ENCODE measurements at regions not wholly inside any gene's neighbourhood (a gene's known extent, or its start where the extent isn't known, plus 50 kb on each side); places are given as distances from the start of the nearest gene placed in this dataset.
A peak's percentile ranks its signal among the peaks of the same experiment; 100 is the strongest.

DNA sequence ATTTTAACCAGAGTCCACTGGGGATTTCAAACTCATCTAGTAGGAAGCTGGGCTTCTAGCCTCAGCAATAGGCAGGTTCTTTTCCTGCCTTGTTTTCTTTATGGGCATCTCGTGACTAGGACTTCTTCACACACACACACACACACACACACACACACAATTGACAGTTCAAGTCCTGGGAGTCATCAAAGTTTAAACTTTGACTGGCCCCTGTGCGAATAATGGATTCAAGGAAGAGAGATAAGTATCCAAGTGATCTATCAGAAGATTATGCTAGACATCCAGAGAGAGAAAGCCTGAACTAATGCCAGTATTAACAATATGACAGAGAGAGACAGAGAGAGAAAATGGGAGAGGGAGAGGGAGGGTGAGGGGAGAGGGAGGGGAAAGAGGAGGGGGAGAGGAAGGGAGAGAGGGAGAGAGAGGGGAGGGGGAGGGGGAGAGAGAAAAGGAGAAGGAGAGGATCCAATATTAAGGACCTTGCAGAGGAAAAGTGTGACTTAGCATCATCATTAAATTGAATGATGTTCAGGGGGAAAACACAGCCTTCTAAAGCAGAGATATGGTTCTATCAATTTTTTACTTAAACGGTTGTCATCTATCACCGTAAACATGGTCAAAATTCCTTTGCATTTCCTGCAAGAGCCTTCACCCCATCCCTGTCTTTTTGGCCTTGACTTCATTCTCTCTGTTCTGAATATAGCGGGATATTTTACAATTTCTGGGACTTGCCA is 327.6 kb upstream of the ZEB2 start:
- DNase-seq: no peak

DNA sequence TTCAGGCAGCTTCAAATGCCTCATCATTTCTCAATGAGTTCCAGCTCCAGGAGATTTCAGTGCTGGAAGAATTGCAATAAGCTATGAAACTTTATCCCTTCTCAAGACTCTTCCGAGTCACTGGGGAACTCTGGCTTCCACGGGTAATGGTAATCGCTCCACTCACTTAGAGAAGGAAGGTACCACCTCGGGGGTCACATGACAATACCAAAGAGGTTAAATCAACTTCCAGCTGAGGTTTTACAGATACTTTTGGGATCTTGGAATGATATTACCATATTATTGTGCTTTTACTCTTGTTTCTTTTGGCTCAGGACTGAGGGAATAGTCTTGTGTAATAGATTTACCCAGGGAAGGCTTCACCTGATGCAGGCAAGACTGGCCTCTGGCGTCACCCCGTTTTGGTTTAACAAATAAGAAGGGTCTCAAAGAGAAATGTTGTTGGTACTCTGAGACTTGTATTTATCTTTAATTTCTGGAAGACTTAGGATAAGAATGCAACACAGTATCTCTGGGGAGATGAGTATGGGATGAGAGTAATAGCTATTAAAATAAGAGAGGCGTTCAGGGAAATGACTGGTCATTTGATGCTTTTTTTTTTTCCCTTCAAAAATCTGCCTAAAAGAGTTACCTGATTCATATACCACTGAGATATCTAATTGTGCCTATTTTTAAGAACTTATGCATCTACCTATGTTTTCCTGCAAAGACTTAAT is 316.9 kb upstream of the ZEB2 start:
- DNase-seq: peak; percentile 7

DNA sequence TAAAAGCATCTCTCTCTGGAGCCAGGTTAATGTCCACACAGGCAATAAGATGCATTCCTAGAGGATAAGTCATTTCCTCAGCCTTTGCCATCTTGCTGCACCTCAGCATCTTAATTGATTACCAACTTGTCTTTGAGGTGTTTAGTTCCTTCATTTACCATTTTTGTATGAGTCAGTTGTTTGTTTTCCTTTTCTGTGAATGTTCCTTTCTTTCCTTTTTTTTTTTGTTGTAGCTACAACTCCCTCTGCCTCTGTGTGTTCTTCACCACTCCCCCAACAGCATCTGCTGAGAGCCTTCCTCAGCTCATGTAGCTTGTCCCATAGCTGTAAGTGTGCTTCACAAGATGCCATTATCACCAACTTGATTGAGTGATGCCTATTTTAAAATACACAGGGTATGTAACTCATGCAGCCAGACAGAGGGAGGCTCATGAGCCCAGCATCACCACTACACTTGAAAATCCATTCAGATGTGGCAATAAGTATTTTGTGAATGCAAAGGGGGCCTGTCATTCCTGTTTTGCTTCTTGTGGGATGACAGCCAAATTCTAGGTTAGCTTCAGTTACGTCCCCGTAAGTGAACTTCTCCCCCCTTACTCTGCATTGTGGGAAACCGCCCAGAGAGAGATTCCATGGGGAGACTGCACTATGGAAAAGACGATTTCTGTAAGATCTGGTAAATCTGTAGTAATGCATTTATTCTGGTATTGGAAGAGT is 315.9 kb upstream of the ZEB2 start:
- DNase-seq: peak; percentile 42

DNA sequence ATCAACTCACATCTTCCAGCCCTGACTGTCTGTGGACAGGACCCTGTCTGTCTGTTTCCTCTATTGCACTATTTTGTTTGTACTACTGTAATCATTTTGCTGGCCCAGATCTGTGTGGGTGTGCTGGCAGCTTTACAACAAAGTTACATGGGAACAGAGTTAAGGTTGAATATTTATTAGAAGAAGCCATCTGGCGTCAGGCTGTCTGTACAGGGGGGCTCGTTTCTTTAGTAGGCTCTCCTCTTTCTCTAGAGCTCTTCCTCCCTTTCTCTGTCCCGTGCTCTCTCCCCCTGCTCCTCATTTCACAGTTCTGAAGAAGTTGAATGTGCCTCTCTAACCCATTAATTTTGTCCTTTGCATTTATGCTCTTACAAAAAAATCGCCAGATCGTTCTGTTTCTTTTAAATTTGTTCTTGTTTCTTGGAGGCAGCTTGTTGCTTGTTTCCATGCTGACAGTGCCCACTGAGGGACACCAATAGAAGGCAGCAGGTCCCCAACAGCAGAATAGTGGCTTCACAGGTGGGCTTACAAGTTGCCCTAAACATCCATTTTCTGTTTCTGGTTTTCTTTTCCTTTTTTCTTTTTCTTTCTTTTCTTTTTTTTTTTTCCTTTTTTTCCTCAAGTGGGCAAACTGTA is 315.2 kb upstream of the ZEB2 start:
- DNase-seq: peak; percentile 60

DNA sequence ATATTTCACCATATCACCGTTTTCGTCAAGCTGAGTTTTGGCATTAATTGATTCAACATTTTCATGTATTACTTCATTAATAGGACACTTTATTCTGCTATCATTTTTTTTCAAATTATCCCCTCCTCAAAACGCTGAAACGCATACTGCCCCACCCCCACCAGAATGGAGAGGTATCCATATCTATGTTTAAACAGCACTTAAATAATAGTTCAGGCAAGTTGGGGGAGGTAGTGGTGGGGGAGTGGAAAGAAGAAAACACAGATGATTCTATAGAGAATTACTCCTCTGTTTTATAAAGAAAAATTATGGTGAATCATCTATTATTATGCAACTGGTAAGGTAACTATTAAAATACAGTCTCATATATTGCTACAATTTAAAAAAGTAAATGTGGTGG is 314.4 kb upstream of the ZEB2 start:
- DNase-seq: no peak

DNA sequence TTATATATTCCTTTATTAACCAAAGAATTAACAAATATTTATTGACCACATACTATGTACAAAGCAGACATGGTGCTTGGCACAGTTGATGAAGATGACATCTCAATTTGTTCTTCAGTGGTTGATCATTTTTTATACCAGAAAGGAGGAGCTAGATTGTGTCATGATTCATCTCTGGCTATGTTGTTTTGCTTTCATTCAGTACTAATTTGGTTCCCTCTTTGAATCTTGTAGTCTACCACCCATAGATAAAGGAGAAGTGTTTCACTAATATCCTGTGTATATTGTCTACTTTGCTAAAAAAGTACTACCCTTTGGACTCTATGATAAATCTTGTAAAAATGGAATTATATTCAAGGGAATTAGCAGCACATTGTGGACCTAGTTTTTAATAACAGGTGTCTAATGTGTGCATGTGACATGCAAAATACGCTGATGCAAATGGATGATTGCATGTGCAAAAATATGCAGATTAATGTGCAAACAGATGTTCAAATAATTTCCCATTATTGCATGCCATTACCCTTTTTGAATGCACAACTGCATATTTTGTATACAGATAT is 313.2 kb upstream of the ZEB2 start:
- DNase-seq: no peak

DNA sequence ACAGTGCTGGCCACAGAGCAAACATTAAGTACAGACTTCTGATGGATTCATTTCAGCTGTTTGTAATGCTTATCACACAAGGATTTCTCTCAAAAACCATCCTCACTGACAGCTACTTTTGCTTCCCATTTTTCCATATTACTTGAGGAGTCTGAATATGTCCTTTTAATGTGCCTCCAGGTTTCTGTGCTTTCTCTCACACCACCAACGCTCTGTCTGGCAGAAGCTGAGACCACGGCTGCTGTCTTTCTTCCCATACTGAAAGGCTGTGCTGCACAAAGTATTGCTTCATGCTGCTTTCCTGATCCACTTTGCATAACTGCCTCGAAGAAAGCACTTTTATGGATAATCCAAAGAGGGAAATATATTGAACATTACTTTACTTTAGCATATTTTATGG is 312.1 kb upstream of the ZEB2 start:
- DNase-seq: no peak

DNA sequence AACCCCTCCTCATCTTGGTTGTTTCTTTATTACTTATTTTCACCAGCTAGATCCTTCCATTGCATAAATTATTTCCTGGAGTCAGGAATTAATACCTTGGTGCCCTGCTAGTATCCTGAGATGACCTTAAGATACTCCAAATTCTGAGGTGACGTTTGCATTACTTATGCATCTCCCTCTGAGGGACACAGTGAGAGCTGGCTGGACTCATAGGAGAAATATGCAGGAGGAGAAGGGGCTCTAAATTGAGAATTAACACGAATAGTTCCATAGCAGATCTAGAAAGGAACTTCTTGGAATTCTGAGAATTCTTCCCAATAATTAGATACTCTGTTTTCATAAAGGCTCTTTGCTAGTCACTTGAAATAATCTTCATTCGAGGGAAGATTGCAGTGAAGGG is 310.6 kb upstream of the ZEB2 start:
- peak; percentile 67 for DNase-seq

DNA sequence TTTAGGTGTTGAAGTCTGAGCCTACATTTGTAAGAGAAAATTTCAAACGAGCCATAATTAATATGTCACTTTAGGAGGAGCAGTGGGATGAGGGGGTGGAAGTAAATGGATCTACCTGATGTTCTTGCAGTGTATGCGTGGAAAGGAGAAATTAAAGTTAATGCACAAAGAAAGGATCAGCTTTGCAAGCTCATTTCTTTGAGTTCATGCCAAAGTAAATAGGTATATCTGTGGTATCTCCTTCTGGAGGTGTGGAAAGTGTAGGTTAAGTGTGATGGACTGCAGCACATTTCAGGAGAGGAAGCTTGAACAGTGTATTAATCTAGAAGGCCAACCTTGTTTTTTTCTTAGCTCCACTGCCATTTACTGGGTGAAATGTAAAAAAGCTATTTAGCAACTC is 307.5 kb upstream of the ZEB2 start:
- DNase-seq: no peak

DNA sequence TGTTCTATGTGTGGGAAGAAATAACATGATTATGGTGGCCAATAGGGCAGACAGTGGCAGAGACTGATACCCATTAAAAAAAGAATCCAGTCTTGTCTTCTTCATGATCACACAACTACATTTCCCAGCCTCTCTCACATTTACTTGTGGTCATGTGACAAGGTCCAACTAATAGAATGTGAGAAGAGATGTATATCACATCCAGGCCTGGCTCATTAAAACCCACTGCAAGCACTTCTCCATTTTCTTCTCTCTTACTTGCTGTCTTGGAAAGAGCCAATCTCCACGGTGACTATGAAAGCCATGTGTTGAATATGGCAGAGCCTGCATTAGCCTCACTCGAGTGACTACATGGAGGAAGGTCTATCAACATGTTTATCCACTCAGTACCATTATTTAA is 306.2 kb upstream of the ZEB2 start:
- no peak for DNase-seq

DNA sequence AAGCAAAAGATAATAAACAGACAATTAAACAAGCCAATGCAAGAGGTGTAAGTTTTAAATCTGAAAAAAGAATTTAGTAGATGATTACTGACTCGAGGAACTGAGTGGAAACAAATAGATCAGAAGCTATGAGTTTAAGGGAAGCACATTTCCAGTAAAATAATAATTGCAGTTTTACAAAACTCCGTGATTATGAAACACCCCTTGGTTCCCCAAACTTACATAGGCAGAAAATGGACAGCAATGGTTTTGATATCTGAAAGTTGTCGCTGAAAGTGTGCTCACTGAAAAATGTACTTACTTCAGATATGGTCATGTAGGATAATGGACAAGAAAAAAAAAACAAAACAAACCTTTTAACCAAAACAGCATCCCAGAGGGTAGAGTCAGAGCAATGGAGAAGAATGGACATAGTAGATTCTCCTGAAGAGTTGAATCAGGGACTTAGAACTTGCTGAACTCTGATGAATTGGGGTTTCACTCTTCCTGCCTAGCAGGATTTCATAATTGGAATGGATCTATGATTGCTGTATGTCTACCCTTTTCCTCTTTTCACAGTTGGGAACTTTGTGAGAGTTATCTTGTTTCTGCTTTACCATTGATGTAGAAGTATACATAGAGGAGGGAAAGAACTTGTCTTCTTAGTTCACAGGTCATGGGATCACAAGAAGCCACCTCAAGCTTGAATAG is 305.6 kb upstream of the ZEB2 start:
- DNase-seq: no peak

DNA sequence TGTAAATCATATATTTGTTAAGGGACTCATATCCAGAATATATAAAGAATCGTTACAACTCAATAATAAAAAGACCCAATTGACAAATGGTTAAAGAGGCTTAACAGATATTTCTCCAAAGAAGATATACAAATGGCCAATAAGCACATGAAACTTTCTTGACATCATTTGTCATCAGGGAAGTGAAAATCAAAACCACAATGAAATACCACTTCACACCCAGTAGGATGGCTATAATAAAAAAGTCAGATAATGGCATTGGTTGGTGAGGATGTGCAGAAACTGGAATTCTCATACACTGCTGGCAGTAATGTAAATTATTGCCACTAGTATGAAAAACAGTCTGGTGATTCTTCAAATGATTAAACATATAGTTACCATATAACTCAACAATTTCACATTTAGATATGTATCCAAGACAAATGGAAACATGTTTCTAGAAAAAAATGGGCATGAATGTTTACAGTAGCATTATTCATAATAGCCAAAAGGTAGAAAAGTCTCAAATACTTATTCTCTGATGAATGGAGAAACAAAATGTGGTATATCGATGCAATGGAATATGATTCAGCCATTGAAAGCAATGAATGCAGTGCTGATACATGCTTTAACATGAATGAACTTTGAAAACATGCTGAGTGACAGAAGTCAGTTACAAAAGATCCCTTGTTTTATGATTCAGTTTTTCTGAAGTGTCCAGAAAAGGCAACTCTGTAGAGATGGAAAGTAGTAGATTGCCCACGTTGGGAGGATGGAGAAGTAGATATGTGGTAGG is 304.6 kb upstream of the ZEB2 start:
- DNase-seq: no peak

DNA sequence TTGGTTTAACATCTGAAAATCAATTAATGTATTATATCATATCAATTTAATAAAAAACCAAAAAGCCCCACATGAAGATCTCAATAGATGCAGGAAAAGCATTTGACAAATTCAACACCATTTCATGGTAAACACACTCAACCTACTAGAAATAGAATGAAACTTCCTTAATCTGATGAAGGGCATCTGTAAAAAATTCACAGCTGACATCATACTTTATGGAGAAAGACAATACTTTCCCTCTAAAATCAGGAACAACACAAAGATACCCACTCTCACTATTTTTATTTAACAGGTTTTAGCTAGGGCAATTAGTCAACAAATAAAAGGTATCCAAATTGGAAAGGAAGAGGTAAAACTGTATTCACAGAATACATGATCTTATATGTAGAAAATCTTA is 303.0 kb upstream of the ZEB2 start:
- no peak for DNase-seq

DNA sequence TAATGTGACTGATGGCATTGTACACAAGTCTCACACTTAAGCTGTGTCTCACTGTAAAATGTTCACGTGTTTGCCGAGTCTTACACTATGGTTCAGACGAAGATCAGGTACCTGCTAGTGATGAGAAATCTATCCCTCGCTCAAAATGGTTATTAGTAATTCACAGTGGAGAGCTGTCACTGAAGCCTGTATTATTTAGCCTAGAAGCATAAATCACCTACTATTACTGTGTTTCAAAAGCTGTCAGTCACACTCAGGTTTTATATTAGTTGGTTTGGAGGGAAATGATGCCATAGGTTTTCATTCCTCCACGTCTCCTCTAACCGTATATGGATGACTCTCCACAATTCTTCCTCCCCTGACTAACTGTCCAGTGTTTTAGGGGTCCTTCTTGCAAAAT is 292.4 kb upstream of the ZEB2 start:
- DNase-seq: no peak

DNA sequence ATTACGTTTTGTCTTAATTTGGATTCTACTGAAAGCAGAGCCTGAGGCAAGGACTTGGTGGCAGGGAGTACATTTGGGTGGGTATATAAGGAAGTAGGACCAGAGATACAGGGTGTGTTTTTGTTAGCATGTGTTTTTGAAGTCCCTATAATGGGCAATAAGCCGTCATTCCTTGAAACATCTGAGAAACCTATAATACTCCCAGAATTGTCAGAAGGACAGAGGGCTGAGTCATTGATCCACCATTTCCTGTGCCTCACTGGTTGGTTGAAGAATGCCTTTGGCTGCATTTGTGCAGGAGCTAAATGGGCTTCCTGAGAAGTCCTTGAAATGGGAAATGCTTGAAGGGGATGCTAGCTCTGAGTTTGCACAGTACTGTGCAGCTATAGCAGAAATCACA is 281.8 kb upstream of the ZEB2 start:
- DNase-seq: peak; percentile 87

DNA sequence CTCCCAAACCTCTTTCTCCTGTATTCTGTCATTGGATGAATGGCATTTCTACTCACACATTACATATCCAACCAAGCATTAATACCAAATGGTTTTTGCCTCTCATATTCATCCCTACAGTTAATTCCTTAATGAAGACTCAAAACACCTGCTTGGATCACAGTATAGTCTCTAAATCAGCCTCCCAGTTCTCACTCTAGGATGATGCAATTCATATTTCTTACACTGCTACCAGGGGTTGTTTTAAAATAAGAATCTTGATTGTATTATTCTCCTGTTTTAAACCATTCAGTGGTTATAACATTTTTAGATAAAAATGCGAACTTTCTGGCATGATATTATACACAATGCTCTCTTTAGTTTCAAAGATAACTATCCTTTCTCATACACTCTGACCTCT is 281.4 kb upstream of the ZEB2 start:
- no peak for DNase-seq

DNA sequence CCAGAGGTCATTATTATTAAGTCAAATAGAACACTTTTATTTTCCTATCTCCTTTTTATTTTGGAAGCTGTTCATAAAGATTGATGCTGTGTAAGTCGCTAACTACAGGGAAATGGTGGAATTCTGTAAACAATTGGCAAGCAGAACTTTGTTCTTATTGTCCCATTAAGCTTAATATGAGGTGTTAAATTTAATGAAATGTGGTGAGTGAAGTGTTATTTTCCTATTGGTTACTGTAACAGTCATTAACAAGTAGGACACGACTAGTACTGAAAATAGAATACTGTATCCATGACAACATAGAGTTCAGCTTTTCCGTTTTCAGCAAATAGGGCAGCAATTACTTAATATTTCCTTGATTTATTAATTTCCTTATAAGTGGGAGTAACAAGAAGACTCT is 279.1 kb upstream of the ZEB2 start:
- DNase-seq: no peak

DNA sequence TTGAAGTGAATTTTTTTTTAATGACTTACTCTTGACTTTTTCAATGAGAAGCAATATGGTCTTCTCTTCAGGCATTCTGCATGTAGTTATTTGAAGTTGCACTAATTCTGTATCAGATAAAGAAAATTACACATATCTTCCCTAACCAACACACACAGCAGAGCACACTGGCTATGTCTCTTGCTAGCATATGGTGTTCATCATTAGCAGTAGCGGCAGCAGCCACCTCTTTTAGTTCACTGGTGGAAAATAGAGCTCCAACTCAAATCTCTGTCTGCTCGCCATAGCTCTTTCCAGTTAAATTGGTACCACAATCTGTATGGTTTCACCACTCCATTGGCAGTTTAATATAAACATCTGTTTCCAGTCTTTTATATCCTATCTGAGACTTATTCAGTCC is 278.1 kb upstream of the ZEB2 start:
- no peak for DNase-seq

DNA sequence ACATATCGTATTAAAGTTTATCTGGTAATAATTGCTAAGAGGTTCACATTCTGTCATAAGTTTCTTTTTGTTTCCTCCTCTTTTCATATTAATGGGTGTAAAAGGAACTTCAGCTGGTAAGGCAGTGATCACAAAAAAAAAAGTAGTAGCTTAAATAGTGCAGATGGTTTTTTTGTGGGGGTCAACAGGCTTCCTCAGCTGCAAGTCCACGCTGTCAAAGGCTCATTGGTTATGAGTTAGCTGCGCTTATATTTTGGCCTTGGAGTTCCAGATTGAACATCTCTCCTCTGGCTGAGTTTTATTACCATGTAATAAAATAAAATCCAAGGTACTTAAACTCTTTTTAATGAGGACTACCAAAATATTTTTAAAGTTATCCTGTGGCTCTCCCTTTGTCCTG is 277.0 kb upstream of the ZEB2 start:
- DNase-seq: no peak

DNA sequence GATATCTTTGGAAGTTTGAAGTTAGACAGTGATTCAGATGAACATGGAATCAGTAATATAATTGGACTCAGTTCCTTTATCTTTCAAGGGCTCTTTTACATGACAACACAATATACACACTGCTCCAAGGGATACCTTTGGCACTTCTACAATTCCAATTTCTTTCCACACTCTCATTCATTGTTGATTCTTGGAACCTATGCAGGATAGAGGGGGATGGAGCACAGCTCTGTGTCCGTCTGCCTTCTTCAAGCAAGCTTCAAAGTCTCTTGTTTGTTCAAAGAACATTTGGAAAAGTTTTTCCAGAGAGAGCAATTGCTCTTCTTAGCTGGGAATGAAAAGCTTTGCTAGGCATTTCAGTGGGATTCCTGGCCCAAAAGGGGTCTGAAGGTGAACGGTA is 276.2 kb upstream of the ZEB2 start:
- DNase-seq: no peak

DNA sequence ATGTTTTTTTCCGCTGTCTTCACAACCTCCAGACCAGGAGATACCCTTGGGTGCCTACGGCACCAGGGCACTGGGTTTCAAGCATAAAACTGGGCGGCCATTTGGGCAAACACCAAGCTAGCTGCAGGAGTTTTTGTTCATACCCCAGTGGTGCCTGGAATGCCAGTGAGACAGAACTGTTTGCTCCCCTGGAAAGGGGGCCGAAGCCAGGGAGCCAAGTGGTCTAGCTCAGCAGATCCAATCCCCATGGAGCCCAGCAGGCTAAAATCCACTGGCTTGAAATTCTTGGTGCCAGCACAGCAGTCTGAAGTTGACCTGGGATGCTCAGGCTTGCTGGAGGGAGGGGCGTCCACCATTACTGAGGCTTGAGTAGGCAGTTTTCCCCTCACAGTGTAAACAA is 265.3 kb upstream of the ZEB2 start:
- DNase-seq: no peak

DNA sequence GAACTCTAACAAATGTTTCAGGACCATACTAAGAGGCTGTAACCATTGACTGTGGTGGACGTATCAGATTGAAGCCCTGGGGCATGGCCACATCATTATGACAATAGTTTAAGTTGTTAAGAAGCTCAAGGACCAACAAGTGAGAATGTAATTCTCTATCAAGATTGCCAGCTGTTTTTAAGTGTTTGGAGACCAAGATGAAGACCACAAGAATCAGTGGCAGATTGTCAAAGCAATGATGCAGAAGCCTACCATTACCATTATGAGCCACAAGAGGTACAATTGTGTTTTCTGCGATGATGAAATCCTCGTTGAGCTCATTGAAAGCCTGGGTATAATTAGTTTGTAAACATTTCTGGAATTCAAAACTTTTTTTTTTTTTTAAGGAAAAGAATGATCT is 261.1 kb upstream of the ZEB2 start:
- peak; percentile 18 for DNase-seq

Data from EL (cell line).